ENCODE measurements at regions not wholly inside any gene's neighbourhood (a gene's known extent, or its start where the extent isn't known, plus 50 kb on each side); places are given as distances from the start of the nearest gene placed in this dataset.

- TF ChIP-seq, protein P1, sequence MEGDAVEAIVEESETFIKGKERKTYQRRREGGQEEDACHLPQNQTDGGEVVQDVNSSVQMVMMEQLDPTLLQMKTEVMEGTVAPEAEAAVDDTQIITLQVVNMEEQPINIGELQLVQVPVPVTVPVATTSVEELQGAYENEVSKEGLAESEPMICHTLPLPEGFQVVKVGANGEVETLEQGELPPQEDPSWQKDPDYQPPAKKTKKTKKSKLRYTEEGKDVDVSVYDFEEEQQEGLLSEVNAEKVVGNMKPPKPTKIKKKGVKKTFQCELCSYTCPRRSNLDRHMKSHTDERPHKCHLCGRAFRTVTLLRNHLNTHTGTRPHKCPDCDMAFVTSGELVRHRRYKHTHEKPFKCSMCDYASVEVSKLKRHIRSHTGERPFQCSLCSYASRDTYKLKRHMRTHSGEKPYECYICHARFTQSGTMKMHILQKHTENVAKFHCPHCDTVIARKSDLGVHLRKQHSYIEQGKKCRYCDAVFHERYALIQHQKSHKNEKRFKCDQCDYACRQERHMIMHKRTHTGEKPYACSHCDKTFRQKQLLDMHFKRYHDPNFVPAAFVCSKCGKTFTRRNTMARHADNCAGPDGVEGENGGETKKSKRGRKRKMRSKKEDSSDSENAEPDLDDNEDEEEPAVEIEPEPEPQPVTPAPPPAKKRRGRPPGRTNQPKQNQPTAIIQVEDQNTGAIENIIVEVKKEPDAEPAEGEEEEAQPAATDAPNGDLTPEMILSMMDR (IDR thresholded peaks at IDR 0.05) = no peak
- no peak for TF ChIP-seq POLR2A (IDR thresholded peaks at IDR 0.05)
These were observed 95.6 kb upstream of the KLHL14 start for GRCh38 chr18:32868406-32868805.

Data from thyroid gland (tissue), 4 donors.